G401 (cell line): ENCODE measurements at regions not wholly inside any gene's neighbourhood (a gene's known extent, or its start where the extent isn't known, plus 50 kb on each side); places are given as distances from the start of the nearest gene placed in this dataset.

ENCODE experiments used
- DNase-seq: peaks from one replicate; pipeline ENCODE4 v3.0.0-alpha.2; 2015; ENCODE audit warnings: low spot score
- in situ Hi-C: cut with HindIII; loops from 2 replicates; pipeline ENCODE4 v1.10.0; 2016; ENCODE audit warnings: low sequenced_read_pairs, mixed read lengths

GRCh38 chr14:29461101-29461500 lies 466.5 kb downstream of the PRKD1 start:
- in situ Hi-C loops: no loop called here

GRCh38 chr14:29461506-29461905 lies 466.1 kb downstream of the PRKD1 start:
- in situ Hi-C loops: no loop called here
- DNase-seq: no peak

More at GRCh38 chr14:29461101-29461500, 466.5 kb downstream of the PRKD1 start:
- no peak for DNase-seq

GRCh38 chr14:29462321-29462720 lies 465.3 kb downstream of the PRKD1 start:
- no peak for DNase-seq
- in situ Hi-C loops: no loop called here

GRCh38 chr14:29462772-29463171 lies 464.9 kb downstream of the PRKD1 start:
- DNase-seq: no peak
- in situ Hi-C loops: no loop called here

- DNase-seq: no peak
- in situ Hi-C loops: no loop called here
These were observed 463.8 kb downstream of the PRKD1 start for GRCh38 chr14:29463727-29464395.

GRCh38 chr14:29465095-29465494 lies 462.6 kb downstream of the PRKD1 start:
- no peak for DNase-seq

GRCh38 chr14:29475641-29476040 lies 452.0 kb downstream of the PRKD1 start:
- no peak for DNase-seq
- in situ Hi-C loops: no loop called here

More at GRCh38 chr14:29465095-29465494, 462.6 kb downstream of the PRKD1 start:
- in situ Hi-C loops: no loop called here

GRCh38 chr14:29486132-29486531 lies 441.5 kb downstream of the PRKD1 start:
- no peak for DNase-seq
- in situ Hi-C loops: no loop called here

- in situ Hi-C loops: no loop called here
- DNase-seq: no peak
These were observed 437.7 kb downstream of the PRKD1 start for GRCh38 chr14:29489911-29490425.

GRCh38 chr14:29493849-29494248 lies 433.8 kb downstream of the PRKD1 start:
- DNase-seq: no peak
- in situ Hi-C loops: no loop called here

GRCh38 chr14:29494312-29494711 lies 433.3 kb downstream of the PRKD1 start:
- in situ Hi-C loops: no loop called here
- DNase-seq: no peak

GRCh38 chr14:29503903-29504302 lies 423.7 kb downstream of the PRKD1 start:
- in situ Hi-C loops: no loop called here

GRCh38 chr14:29518335-29518734 lies 409.3 kb downstream of the PRKD1 start:
- in situ Hi-C loops: no loop called here
- no peak for DNase-seq

More at GRCh38 chr14:29503903-29504302, 423.7 kb downstream of the PRKD1 start:
- DNase-seq: no peak

GRCh38 chr14:29521526-29522137 lies 406.0 kb downstream of the PRKD1 start:
- DNase-seq: no peak
- in situ Hi-C loops: no loop called here
